Stomach (tissue), 8 donors: ENCODE measurements at regions not wholly inside any gene's neighbourhood (a gene's known extent, or its start where the extent isn't known, plus 50 kb on each side); places are given as distances from the start of the nearest gene placed in this dataset.
A peak's percentile ranks its signal among the peaks of the same experiment; 100 is the strongest.
"Not testable (repeated sequence)": the region's sequence is repeated elsewhere in the genome, so short reads cannot be mapped to it uniquely, and the experiment has no call there.

Experiments used
- DNase-seq, 2 donors: peaks; one replicate each; pipeline versions ENCODE4 v3.0.0 to v3.0.0-alpha.2; 2013 to 2019
- H3K27ac ChIP-seq, 5 donors: fragments of 200-600 bp in 4 of 5; sonication (generic) in 4 of 5; one replicate each; pipeline ENCODE4 v1.5.1; 2013 to 2019; ENCODE audit warnings: mild to moderate bottlenecking in 1 of 5, moderate library complexity in 1 of 5
- H3K27me3 ChIP-seq, 3 donors: fragments of 200-600 bp; sonication (generic); one replicate each; pipeline ENCODE4 v1.5.1; 2017 to 2019; ENCODE audit warnings: mixed run types in 1 of 3
- H3K36me3 ChIP-seq, 4 donors: fragments of 200-600 bp; sonication (generic); 1 replicate in 3 of 4; 2 replicates in 1 of 4; pipeline ENCODE4 v1.5.1; 2016 to 2019
- H3K4me1 ChIP-seq, 4 donors: fragments of 200-600 bp; sonication (generic); one replicate each; pipeline ENCODE4 v1.5.1; 2016 to 2019
- H3K4me3 ChIP-seq, 4 donors: fragments of 200-600 bp; sonication (generic) in 3 of 4; one replicate each; pipeline ENCODE4 v1.5.1; 2016 to 2019; ENCODE audit warnings: mild to moderate bottlenecking in 1 of 4
- H3K9me3 ChIP-seq, 4 donors: fragments of 200-600 bp; sonication (generic); one replicate each; pipeline ENCODE4 v1.5.1; 2016 to 2019
- EP300 ChIP-seq: sonication (generic); formaldehyde crosslinking; IDR thresholded peaks from one replicate; pipeline ENCODE4 v1.6.1; 2017; ENCODE audit warnings: antibody characterized with exemption
- POLR2A ChIP-seq, 4 donors: fragments of 450-650 bp; IDR thresholded peaks; one replicate each; pipeline ENCODE4 v1.6.1; 2016; ENCODE audit warnings: antibody characterized with exemption in 4 of 4, control low read depth in 2 of 4, mild to moderate bottlenecking in 1 of 4, moderate library complexity in 1 of 4
- POLR2AphosphoS5 ChIP-seq, 3 donors: sonication (generic); formaldehyde crosslinking; IDR thresholded peaks; one replicate each; pipeline ENCODE4 v1.6.1; 2016; ENCODE audit warnings: antibody characterized with exemption in 3 of 3
- WGBS, 5 donors: extraction: QIAGEN DNeasy Blood & Tissue Kit in 3 of 5; methylation state at CpG; one replicate each; pipeline versions ENCODE4 v1.1.5 to v1.1.7; 2013 to 2018; 5-methylcytosine and 5-hydroxymethylcytosine counted together
- intact Hi-C: fragments of 100-400 bp; cut with DNase I; formaldehyde crosslinking; loops from one replicate; pipeline ENCODE4 v1.15.1; 2023; ENCODE audit warnings: low total_unique reads
- TF ChIP-seq, protein P1 (sequence below), 7 experiments: fragments of 450-650 bp in 4 of 7; fragments of 200-600 bp in 3 of 7; sonication (generic) in 3 of 7; IDR thresholded peaks; one replicate each; pipeline ENCODE4 v1.5.1; 2016 to 2019; ENCODE audit warnings: antibody characterized with exemption in 7 of 7, control low read depth in 2 of 7, mild to moderate bottlenecking in 1 of 7
- donor health status: healthy with polysubstance abuse.
- donor health status: Bipolar disorder and iron deficiency.
- donor health status: healthy.

GRCh38 chr6:140462076-140462452 lies 1087.6 kb upstream of the CITED2 start:
- Histone ChIP-seq H3K27me3 (no peaks in the 10 kb centered on the region), H3K36me3 (no peaks in the 10 kb centered on the region), H3K4me1 (peaks cover 8 to 26% (median 14%) of the 10 kb centered on the region in 4 donors), H3K9me3 (no peaks in the 10 kb centered on the region), H3K4me3 (no peak overlapping the region), H3K27ac (peak overlapping the region in 4 of 5 donors; percentile 59 to 82 (median 80))
- no peak for TF ChIP-seq POLR2AphosphoS5 (IDR thresholded peaks at IDR 0.05)
- TF ChIP-seq POLR2A (IDR thresholded peaks at IDR 0.05): no peak
- TF ChIP-seq EP300: no peak
- DNase-seq: peak in 1 of 2 donors; percentile 9
- intact Hi-C loops: no loop called here

- no peaks in the 10 kb centered on the region for H3K27me3 ChIP-seq
- DNase-seq: peak in 1 of 2 donors; percentile 5
- no peaks in the 10 kb centered on the region for H3K9me3 ChIP-seq
- H3K4me3 ChIP-seq: no peak overlapping the region
- H3K4me1 ChIP-seq: peaks cover 8 to 26% (median 14%) of the 10 kb centered on the region in 4 donors
- TF ChIP-seq EP300 (no peak), POLR2AphosphoS5 (IDR thresholded peaks at IDR 0.05) (no peak)
- WGBS, 5 donors: 65 to 86% (median 77%) methylated on average over 1 of the region's 1 CpG
- intact Hi-C loops: no loop called here
- no peak overlapping the region for H3K27ac ChIP-seq
- H3K36me3 ChIP-seq: no peaks in the 10 kb centered on the region
Observed at GRCh38 chr6:140460267-140460666, 1085.8 kb upstream of the CITED2 start.

DNA sequence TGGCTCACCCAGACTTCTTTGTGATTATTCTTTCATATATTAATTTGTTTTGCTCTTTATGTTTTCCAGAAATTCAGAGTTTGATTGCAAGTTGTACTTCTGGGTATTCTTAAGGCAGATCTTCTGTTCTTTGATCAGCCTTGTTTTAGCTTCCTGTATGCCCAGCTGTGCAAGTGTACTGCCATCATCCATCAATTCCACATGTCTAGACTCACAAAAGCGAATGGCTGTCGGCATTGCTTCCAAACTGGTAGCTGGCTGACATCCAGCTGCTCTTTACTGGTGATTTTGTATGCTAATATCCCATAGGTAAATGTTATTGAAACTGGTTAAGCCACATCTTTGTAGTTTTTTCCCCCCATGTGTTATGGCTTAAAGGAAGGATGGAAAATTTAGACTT lies 1084.8 kb upstream of the CITED2 start:
- TF ChIP-seq, protein P1, sequence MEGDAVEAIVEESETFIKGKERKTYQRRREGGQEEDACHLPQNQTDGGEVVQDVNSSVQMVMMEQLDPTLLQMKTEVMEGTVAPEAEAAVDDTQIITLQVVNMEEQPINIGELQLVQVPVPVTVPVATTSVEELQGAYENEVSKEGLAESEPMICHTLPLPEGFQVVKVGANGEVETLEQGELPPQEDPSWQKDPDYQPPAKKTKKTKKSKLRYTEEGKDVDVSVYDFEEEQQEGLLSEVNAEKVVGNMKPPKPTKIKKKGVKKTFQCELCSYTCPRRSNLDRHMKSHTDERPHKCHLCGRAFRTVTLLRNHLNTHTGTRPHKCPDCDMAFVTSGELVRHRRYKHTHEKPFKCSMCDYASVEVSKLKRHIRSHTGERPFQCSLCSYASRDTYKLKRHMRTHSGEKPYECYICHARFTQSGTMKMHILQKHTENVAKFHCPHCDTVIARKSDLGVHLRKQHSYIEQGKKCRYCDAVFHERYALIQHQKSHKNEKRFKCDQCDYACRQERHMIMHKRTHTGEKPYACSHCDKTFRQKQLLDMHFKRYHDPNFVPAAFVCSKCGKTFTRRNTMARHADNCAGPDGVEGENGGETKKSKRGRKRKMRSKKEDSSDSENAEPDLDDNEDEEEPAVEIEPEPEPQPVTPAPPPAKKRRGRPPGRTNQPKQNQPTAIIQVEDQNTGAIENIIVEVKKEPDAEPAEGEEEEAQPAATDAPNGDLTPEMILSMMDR (IDR thresholded peaks at IDR 0.05): no peak
- no peak for TF ChIP-seq POLR2AphosphoS5 (IDR thresholded peaks at IDR 0.05)
- TF ChIP-seq EP300: no peak
- no peak for TF ChIP-seq POLR2A (IDR thresholded peaks at IDR 0.05)
- peak in 1 of 2 donors; percentile 7 for DNase-seq
- 49 to 79% (median 57%) methylated on average over 2 of the region's 2 CpGs for WGBS, 5 donors
- H3K36me3 ChIP-seq: no peaks in the 10 kb centered on the region
- peaks cover 8 to 20% (median 14%) of the 10 kb centered on the region in 4 donors for H3K4me1 ChIP-seq
- intact Hi-C loops: no loop called here
- H3K4me3 ChIP-seq: no peak overlapping the region
- no peaks in the 10 kb centered on the region for H3K27me3 ChIP-seq
- H3K27ac ChIP-seq: no peak overlapping the region
- no peaks in the 10 kb centered on the region for H3K9me3 ChIP-seq

DNA sequence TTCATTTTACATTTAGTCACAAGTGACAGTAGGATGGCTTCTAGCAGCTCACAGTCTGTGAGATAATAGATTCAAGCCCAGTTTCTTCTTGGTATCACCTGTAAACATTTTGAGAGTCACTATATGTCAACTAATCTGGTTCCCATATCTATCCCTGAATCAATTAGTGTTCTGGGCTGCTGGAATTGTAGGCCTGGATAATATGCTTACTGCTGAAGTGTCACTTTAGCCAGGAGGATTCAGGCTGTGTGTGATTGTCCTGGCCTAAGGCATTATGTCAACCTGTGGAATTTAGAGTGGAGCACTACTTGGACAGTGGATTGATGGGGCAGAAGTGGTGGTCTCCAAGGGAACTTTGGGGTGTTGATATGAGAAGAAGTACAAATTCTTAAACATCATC lies 1071.8 kb upstream of the CITED2 start:
- H3K36me3 ChIP-seq: no peaks in the 10 kb centered on the region
- DNase-seq: no peak
- H3K4me3 ChIP-seq: no peak overlapping the region
- TF ChIP-seq POLR2AphosphoS5 (IDR thresholded peaks at IDR 0.05) (no peak), EP300 (no peak), POLR2A (IDR thresholded peaks at IDR 0.05) (no peak)
- TF ChIP-seq, protein P1 (IDR thresholded peaks at IDR 0.05): no peak
- intact Hi-C loops: loop anchor here (10.0 kb wide), 1 partner anchor 1071 kb away; the partner anchor contains the start of gene CITED2
- no peak overlapping the region for H3K27ac ChIP-seq
- H3K27me3 ChIP-seq: no peaks in the 10 kb centered on the region
- H3K4me1 ChIP-seq: peaks cover 0 to 9% (median 3%) of the 10 kb centered on the region in 4 donors
- H3K9me3 ChIP-seq: no peaks in the 10 kb centered on the region

DNA sequence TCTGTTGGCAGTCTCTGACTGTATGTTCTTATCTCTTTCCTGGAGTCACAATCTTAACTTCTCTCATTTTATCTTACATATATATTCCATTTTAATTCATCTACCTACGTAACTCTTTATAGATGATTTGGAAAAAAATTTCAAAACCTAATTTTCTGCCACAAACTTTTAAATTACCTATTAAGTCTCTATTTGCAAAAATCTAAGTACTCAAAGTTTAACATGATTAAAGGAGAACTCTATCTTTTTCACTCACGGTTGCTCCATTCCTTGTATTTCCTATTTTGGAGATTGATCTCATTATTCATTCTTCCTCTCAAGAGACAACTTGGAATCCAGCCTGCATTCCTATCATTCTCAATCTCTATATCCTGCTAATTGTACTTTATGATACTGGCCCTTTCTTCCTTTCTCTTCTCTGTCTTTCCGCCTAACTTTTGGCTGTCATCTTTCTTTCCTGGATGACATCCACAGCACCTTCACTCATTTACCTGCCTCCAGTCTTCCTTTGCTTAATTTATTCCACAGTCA lies 1071.1 kb upstream of the CITED2 start:
- DNase-seq: peak in 1 of 2 donors; percentile 17
- Histone ChIP-seq H3K27ac (no peak overlapping the region), H3K4me1 (peaks cover 0 to 9% (median 3%) of the 10 kb centered on the region in 4 donors), H3K36me3 (no peaks in the 10 kb centered on the region), H3K27me3 (no peaks in the 10 kb centered on the region), H3K9me3 (no peaks in the 10 kb centered on the region), H3K4me3 (no peak overlapping the region)
- no peak for TF ChIP-seq EP300
- no peak for TF ChIP-seq POLR2AphosphoS5 (IDR thresholded peaks at IDR 0.05)
- TF ChIP-seq POLR2A (IDR thresholded peaks at IDR 0.05): no peak
- TF ChIP-seq, protein P1 (IDR thresholded peaks at IDR 0.05): no peak
- intact Hi-C loops: loop anchor here (10.0 kb wide), 1 partner anchor 1071 kb away; the partner anchor contains the start of gene CITED2
- WGBS, 5 donors: 37 to 52% (median 47%) methylated on average over 3 of the region's 3 CpGs

- intact Hi-C loops: loop anchor here (10.0 kb wide), 1 partner anchor 1068 kb away; the partner anchor contains the start of gene CITED2
- 91 to 99% (median 97%) methylated on average over 7 of the region's 7 CpGs for WGBS, 5 donors
Observed at GRCh38 chr6:140443112-140443511, 1068.7 kb upstream of the CITED2 start.

More at GRCh38 chr6:140443112-140443511, 1068.7 kb upstream of the CITED2 start:
- not testable (repeated sequence) for H3K4me1 ChIP-seq, H3K27me3 ChIP-seq, H3K9me3 ChIP-seq, H3K4me3 ChIP-seq, H3K36me3 ChIP-seq, H3K27ac ChIP-seq, DNase-seq
